Fibroblast of the aortic adventitia (primary cell): ENCODE measurements at regions not wholly inside any gene's neighbourhood (a gene's known extent, or its start where the extent isn't known, plus 50 kb on each side); places are given as distances from the start of the nearest gene placed in this dataset.

ENCODE experiments used
- DNase-seq: peaks from one replicate; pipeline ENCODE4 v3.0.0-alpha.2; 2010; ENCODE audit warnings: low read depth
- H3K4me3 ChIP-seq: 2 replicates; pipeline ENCODE4 v1.5.1; 2011; ENCODE audit warnings: low read depth, mild to moderate bottlenecking, control low read depth, low read length, moderate library complexity
- TF ChIP-seq, protein P1 (sequence below): IDR thresholded peaks from 2 replicates; pipeline ENCODE4 v1.5.1; 2011; ENCODE audit warnings: mild to moderate bottlenecking, low read length, control low read depth, inconsistent platforms; ENCODE audit not compliant: insufficient read depth

DNA sequence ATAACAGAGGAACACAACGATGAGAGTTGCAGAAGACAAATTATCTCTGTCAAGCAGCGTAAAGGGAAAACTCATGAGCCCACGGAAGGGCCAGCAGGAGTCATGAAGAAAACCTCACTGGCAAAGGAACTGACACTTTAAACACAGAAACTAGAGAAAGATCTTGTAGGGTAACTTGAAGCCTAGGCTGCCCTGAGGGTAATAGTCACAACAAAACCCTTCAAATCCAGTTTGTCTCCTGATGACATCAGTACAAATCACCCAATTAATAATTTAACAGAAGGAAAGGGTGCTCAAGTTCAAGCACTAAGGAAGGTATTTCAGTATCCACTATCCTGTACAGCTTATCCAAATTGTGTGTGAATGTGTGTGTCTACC lies 549.1 kb downstream of the MTRR start:
- no peak for DNase-seq
- no peak overlapping the region for H3K4me3 ChIP-seq
- TF ChIP-seq, protein P1, sequence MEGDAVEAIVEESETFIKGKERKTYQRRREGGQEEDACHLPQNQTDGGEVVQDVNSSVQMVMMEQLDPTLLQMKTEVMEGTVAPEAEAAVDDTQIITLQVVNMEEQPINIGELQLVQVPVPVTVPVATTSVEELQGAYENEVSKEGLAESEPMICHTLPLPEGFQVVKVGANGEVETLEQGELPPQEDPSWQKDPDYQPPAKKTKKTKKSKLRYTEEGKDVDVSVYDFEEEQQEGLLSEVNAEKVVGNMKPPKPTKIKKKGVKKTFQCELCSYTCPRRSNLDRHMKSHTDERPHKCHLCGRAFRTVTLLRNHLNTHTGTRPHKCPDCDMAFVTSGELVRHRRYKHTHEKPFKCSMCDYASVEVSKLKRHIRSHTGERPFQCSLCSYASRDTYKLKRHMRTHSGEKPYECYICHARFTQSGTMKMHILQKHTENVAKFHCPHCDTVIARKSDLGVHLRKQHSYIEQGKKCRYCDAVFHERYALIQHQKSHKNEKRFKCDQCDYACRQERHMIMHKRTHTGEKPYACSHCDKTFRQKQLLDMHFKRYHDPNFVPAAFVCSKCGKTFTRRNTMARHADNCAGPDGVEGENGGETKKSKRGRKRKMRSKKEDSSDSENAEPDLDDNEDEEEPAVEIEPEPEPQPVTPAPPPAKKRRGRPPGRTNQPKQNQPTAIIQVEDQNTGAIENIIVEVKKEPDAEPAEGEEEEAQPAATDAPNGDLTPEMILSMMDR = no peak

- H3K4me3 ChIP-seq = no peak overlapping the region
- TF ChIP-seq, protein P1 = no peak
- DNase-seq = no peak
Measured at GRCh38 chr5:8429778-8430758, 561.1 kb downstream of the MTRR start.

DNA sequence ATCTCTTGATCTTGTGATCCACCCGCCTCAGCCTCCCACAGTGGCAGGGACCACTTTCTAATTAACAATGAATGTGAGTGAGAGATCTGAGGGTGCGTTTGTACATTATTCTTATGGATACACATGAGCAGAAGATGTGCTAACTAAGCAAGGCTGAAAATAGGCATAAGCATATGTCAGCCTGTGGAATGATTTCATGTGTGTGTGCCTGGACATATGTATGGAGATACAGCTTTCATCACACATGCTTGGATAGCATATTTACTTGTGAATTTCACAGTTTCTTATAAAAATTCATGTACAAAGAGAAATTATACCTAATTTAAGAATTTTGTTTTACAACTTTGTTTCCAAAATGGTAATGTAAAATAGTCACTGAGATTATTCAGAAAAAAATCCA lies 565.6 kb downstream of the MTRR start:
- H3K4me3 ChIP-seq = no peak overlapping the region
- TF ChIP-seq, protein P1 = no peak
- DNase-seq = no peak

- TF ChIP-seq, protein P1 = no peak
- H3K4me3 ChIP-seq = no peak overlapping the region
- no peak for DNase-seq
Measured at GRCh38 chr5:8436924-8437323, 568.0 kb downstream of the MTRR start.

DNA sequence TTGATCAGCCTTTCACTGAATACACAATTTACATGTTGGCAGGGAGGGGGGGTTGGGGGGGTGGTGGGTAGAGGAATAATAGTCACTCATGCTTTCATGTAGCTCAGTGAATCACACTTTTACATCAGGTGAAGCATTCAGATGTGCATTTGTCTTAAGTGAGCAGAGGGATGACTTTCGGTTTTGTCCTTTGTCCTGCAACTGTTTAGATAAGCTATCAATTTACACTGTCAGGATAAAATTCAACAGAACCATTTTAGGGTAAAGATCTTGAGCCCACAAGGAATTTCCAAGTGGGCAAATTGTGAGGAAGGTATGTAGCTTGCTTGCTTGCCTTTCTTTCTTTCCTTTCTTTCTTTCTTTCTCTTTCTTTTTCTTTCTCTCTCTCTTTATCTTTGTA lies 576.2 kb downstream of the MTRR start:
- H3K4me3 ChIP-seq = no peak overlapping the region
- TF ChIP-seq, protein P1 = no peak
- no peak for DNase-seq

DNA sequence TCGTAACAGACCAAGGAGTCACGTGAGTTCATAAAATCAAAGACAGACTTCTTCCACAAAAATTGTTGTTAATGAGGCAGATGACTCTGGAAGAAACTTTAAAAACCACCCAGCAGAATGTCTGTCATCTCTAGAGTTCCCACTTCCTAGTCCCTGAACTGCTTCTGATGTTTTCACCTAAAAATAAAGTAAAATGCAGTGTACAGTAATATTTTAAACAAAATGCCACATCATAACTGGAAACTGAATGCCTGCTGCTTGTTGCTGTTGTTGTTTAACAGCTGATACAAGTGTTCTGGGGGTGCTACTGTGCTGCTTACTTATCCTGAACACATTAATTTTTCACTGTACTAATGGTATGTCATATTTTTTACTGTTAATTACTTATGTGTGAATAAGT lies 577.2 kb downstream of the MTRR start:
- no peak overlapping the region for H3K4me3 ChIP-seq
- TF ChIP-seq, protein P1 = no peak
- DNase-seq = no peak

GRCh38 chr5:8456846-8457186 lies 587.9 kb downstream of the MTRR start:
- H3K4me3 ChIP-seq = no peak overlapping the region
- no peak for DNase-seq

More at GRCh38 chr5:8456846-8457186, 587.9 kb downstream of the MTRR start:
- TF ChIP-seq, protein P1 = no peak
